KBM-7 (cell line): ENCODE measurements at regions not wholly inside any gene's neighbourhood (a gene's known extent, or its start where the extent isn't known, plus 50 kb on each side); places are given as distances from the start of the nearest gene placed in this dataset.
"Not testable (repeated sequence)": the region's sequence is repeated elsewhere in the genome, so short reads cannot be mapped to it uniquely, and the experiment has no call there.

ENCODE experiments used
- DNase-seq: peaks from one replicate; pipeline ENCODE4 v3.0.0-alpha.2; 2015
- in situ Hi-C: fragments of 300-500 bp; cut with MboI; formaldehyde crosslinking; loops from 2 replicates; pipeline ENCODE4 v1.14.3; 2020; ENCODE audit warnings: low sequenced_read_pairs, low pct_unique_long_range_greater_than_20kb, mixed read lengths

DNA sequence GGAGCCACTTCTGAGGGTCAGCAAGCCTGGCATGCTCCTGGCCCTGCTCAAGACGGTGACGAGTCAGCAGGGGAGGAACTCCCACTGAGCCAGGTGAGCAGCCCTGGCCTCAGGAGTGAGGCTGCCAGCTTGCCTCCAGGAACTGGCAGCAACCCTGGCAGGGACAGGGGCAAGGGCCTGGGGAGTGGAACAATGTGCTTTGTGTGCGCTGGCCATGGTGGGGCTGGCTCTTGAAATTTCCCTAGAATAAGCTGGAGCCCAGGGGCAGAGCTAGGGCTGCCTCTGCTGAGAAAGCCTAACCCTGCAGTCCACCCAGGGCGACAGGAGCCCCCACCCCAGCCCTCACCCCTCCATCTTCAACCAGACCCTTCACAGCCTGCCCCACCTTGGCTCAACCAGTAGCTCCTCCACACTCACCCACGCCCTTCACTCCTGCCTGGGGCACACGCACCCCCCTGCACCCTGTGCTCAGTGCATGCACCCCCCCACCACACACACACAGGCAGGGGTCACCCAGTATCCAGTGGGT is 88.0 kb downstream of the MRPL14 start:
- in situ Hi-C loops = no loop called here
- DNase-seq = no peak

DNA sequence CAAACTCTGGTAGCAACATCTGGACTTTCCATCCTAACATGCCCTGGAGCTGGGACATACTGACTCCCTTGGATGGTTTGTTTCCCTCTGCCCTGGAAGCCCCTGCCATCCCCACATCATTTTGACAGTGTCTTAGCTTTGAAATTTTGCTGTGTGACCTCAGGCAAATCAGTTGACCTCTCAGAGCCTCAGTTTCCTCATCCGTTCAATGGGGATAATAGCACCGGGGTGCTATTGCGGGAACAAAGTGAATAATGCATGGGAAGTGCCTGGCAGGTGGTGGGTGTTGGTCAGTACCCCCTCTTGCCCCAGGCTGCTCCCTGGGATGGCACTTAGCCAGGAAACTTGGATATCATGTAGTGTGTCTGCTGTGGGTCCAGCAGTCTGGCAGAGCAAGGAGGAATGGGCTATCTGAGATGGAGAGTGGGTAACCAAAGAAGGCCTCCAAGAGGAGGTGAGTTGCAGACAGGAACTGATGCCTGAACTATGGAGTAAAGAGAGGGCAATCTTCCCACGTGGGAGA is 88.6 kb downstream of the MRPL14 start:
- no peak for DNase-seq
- in situ Hi-C loops = no loop called here

GRCh38 chr6:44037847-44038542 is 89.3 kb downstream of the MRPL14 start:
- in situ Hi-C loops = no loop called here
- no peak for DNase-seq

- DNase-seq, in situ Hi-C loops: not testable (repeated sequence)
These were observed 90.0 kb downstream of the MRPL14 start for GRCh38 chr6:44037276-44037675.

DNA sequence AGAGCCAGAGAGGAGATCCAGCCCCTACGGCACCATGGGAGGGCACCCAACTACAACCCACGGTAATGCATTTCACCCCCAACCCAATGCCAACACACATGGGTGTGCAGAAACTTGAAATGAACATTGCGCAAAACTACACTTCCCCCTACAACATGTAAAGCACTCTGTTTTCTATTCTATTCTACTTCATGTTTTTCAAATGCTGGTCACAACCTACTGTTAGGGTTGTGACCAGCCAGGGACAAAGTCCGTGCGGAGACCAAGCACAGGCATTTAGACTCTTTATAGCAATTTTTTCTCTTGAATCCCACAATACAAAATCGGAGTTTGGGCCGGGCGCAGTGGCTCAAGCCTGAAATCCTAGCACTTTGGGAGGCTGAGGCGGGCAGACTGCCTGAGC is 90.6 kb downstream of the MRPL14 start:
- in situ Hi-C loops = no loop called here
- DNase-seq = no peak

- no peak for DNase-seq
- in situ Hi-C loops = no loop called here
These were observed 91.1 kb downstream of the MRPL14 start for GRCh38 chr6:44036196-44036595.

GRCh38 chr6:44035621-44036020 is 91.6 kb downstream of the MRPL14 start:
- DNase-seq = no peak
- in situ Hi-C loops = no loop called here

DNA sequence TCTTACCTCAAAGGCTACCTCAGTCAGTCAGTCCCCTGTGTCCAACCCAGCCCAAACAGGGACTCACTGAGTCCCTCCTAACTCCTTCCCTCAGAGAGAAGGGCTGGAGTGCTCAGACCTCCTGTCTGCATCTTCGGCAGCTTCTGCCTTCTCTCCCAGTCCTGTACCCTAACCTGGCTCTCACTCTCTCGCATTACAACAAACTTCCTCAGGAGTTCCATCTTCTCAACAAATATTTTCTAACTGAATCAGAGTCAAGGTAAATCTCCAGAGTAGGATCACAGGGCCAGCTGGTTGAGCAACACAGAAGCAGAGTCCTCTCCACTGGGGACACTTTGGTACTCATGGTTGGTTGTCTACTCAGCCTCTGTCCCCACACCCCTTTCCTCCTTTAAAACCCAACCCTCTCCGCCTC is 92.3 kb downstream of the MRPL14 start:
- in situ Hi-C loops = no loop called here
- DNase-seq = no peak

- DNase-seq = no peak
These were observed 92.8 kb downstream of the MRPL14 start for GRCh38 chr6:44034391-44034861.

GRCh38 chr6:44030812-44031454 is 96.3 kb downstream of the MRPL14 start:
- in situ Hi-C loops = no loop called here
- DNase-seq = no peak

More at GRCh38 chr6:44034391-44034861, 92.8 kb downstream of the MRPL14 start:
- in situ Hi-C loops = no loop called here

DNA sequence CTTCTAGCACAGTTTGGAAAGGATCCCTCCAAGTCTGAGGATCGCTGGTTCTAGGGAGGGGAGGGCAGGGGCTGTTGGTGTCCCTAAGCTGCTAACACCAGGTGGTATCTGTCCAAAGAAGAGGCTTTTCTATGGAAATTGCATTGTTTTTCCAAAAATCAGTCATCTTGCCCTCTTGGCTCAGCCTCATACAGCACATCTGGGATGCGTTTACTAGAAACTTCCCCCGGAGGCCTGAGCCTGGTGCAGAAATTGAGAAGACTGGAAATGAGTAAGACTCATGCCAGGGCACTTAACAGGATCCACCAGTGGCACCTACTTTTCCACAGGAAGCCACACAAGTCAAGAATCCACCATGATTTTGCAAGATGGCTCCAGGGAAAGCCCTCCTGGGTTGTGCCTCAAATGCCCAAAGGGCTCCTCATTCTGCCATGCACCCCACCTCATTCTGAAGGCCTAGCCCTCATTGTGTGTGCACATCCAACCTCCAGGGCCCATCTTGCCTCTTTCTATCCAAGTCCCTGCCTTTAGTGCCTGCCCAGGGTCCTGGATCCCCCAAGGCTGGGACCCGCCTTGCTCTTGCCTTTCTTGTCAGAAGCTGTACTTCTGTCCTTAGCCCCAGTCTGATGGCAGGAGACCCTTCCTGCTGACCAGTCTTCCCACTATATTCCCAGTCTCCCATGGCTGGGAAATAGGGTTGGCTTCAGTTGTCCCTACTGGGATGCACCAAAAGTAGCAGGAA is 97.6 kb downstream of the MRPL14 start:
- DNase-seq = no peak
- in situ Hi-C loops = no loop called here

DNA sequence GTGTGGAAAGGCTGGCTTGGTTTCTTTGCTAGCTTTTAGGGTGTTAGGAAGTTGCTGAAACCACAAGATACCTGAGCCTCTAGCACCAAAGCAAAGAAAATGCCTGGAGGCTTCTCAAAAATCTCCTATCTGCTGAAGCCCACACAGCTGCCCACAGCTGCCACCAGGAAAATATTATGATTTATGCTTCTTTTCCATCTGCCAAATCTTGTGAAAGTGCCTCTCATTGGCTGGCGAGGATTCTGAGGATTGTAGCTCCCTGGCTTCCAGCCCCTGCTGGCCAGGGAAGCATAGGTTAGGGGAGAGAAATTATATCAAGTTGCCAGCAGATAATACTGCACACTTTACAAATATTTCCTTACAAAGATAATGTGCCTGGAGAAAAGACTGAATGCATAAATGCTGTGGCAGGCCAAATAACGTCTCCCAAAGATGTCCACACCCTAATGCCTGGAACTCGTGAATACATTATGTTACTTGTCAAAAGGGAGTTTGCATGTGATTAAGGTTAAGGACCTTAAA is 98.4 kb downstream of the MRPL14 start:
- in situ Hi-C loops = no loop called here

GRCh38 chr6:44025226-44025625 is 102.0 kb downstream of the MRPL14 start:
- no peak for DNase-seq
- in situ Hi-C loops = no loop called here

More for the DNA sequence above, 98.4 kb downstream of the MRPL14 start:
- DNase-seq = no peak

GRCh38 chr6:44024574-44025219 is 102.6 kb downstream of the MRPL14 start:
- no peak for DNase-seq
- in situ Hi-C loops = no loop called here

GRCh38 chr6:44023586-44024454 is 103.4 kb downstream of the MRPL14 start:
- DNase-seq = no peak
- in situ Hi-C loops = no loop called here

GRCh38 chr6:44022671-44023352 is 104.4 kb downstream of the MRPL14 start:
- in situ Hi-C loops = no loop called here
- no peak for DNase-seq

DNA sequence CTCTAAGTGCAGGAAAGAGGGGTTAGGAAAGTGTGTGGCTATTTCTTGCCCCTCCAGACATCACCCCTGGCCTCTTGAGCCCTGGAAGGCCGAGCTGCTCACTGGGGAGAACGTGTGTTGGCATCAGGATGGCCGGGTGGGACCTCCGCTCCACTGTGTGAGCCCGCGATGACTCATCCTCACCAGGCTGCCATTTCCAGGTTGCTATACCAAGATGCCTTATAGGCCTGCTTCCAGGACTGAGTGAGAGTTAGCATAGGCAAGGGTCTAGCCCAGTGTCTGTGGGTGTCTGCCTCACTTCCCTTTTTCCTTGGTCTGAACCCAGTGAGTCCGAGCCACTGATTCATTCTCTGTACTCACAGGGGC is 105.0 kb downstream of the MRPL14 start:
- in situ Hi-C loops = no loop called here
- DNase-seq = no peak
